ENCODE measurements at regions not wholly inside any gene's neighbourhood (a gene's known extent, or its start where the extent isn't known, plus 50 kb on each side); places are given as distances from the start of the nearest gene placed in this dataset.

- TF ChIP-seq CTCF (IDR thresholded peaks at IDR 0.05) (no peak), EZH2 (IDR thresholded peaks at IDR 0.05) (no peak)
Measured at GRCh38 chr9:118162716-118163115, 458.5 kb downstream of the TLR4 start.
